ENCODE measurements at regions not wholly inside any gene's neighbourhood (a gene's known extent, or its start where the extent isn't known, plus 50 kb on each side); places are given as distances from the start of the nearest gene placed in this dataset.

DNA sequence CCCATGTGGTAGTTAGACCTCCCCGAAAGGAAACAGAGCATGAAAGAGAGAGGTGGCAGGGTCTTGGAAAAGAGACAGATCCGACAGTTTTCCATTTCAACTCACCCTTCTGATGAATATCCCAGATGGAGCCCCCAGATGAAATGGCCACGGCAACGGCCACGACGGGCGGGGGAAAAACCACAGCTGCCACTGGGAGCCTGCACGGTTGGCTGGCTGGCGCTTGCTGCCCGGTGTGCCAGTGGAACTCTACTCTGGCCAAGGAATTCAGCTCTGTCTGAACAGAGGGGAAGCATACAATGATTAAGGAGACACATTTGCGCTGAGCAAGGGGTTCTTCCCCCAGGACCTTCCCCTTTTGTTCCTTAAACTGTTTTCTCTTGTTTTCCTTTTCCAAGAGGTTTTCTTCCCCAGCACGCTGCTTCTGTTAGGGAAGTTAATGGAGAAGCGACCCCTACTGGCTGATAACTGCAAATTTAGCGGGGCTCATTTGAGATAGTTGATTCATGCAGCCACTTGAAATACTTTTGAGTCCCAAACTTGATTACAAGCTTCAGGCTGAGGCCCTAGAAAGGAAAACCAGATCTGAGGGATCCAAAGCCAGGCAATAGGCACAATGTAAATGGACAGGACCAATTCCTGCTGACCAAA is 1122.5 kb downstream of the NCAM2 start:
- no peaks in the 10 kb centered on the region for H3K27me3 Mint-ChIP-seq
- TF ChIP-seq, protein P1, sequence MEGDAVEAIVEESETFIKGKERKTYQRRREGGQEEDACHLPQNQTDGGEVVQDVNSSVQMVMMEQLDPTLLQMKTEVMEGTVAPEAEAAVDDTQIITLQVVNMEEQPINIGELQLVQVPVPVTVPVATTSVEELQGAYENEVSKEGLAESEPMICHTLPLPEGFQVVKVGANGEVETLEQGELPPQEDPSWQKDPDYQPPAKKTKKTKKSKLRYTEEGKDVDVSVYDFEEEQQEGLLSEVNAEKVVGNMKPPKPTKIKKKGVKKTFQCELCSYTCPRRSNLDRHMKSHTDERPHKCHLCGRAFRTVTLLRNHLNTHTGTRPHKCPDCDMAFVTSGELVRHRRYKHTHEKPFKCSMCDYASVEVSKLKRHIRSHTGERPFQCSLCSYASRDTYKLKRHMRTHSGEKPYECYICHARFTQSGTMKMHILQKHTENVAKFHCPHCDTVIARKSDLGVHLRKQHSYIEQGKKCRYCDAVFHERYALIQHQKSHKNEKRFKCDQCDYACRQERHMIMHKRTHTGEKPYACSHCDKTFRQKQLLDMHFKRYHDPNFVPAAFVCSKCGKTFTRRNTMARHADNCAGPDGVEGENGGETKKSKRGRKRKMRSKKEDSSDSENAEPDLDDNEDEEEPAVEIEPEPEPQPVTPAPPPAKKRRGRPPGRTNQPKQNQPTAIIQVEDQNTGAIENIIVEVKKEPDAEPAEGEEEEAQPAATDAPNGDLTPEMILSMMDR (IDR thresholded peaks at IDR 0.05) = no peak
- H3K36me3 Mint-ChIP-seq (ENCODE audit: low read depth) = no peaks in the 10 kb centered on the region
- H3K27ac Mint-ChIP-seq = no peak overlapping the region
- ATAC-seq (no peak), DNase-seq (no peak)
- no peaks in the 10 kb centered on the region for H3K4me1 Mint-ChIP-seq (ENCODE audit: low read depth)
- no peak overlapping the region for H3K4me3 Mint-ChIP-seq
- no peaks in the 10 kb centered on the region for H3K9me3 Mint-ChIP-seq
- ChIA-PET POLR2A (no interaction called here), CTCF (no interaction called here)
- intact Hi-C loops (cut with micrococcal nuclease) = no loop called here

DNA sequence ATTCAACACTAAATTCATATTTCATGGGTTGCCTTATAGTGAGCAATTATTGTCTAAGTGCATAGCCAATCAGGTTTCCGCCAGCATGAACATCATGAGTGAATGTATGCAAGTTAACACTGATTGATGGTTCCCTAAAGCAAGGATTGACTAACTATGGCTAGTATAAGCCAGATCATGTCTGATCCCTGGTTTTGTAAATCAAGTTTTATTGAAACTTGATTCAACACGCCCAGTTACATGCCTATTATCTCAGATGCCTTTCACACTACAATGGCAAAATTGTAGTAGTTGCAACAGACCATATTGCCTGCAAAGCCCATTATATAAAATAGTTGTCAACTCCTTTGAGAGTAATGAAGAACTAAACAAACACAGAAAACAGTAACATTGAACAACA is 1127.4 kb downstream of the NCAM2 start:
- Mint-ChIP-seq H3K36me3 (ENCODE audit: low read depth) (no peaks in the 10 kb centered on the region), H3K27ac (no peak overlapping the region), H3K4me1 (ENCODE audit: low read depth) (no peaks in the 10 kb centered on the region), H3K4me3 (no peak overlapping the region), H3K9me3 (no peaks in the 10 kb centered on the region), H3K27me3 (no peaks in the 10 kb centered on the region)
- TF ChIP-seq, protein P1 (IDR thresholded peaks at IDR 0.05) = no peak
- ATAC-seq (no peak), DNase-seq (no peak)
- intact Hi-C loops (cut with micrococcal nuclease) = no loop called here
- CTCF ChIA-PET = no interaction called here
- POLR2A ChIA-PET = no interaction called here

- no peaks in the 10 kb centered on the region for H3K4me1 Mint-ChIP-seq (ENCODE audit: low read depth)
- ChIA-PET POLR2A (no interaction called here), CTCF (no interaction called here)
- no peaks in the 10 kb centered on the region for H3K9me3 Mint-ChIP-seq
- no peak overlapping the region for H3K4me3 Mint-ChIP-seq
- TF ChIP-seq, protein P1 (IDR thresholded peaks at IDR 0.05) = no peak
- no peak for DNase-seq
- no peak overlapping the region for H3K27ac Mint-ChIP-seq
- ATAC-seq = no peak
- H3K27me3 Mint-ChIP-seq = no peaks in the 10 kb centered on the region
- intact Hi-C loops (cut with micrococcal nuclease) = no loop called here
- no peaks in the 10 kb centered on the region for H3K36me3 Mint-ChIP-seq (ENCODE audit: low read depth)
Observed at GRCh38 chr21:22128671-22129070, 1130.5 kb downstream of the NCAM2 start.

GRCh38 chr21:22132358-22133071 is 1134.3 kb downstream of the NCAM2 start:
- Mint-ChIP-seq H3K36me3 (ENCODE audit: low read depth) (no peaks in the 10 kb centered on the region), H3K27me3 (no peaks in the 10 kb centered on the region), H3K4me1 (ENCODE audit: low read depth) (no peaks in the 10 kb centered on the region), H3K9me3 (no peaks in the 10 kb centered on the region), H3K4me3 (no peak overlapping the region), H3K27ac (no peak overlapping the region)
- POLR2A ChIA-PET = no interaction called here
- ATAC-seq (no peak), DNase-seq (no peak)
- TF ChIP-seq, protein P1 (IDR thresholded peaks at IDR 0.05) = no peak
- intact Hi-C loops (cut with micrococcal nuclease) = no loop called here
- CTCF ChIA-PET = no interaction called here

GRCh38 chr21:22136740-22137139 is 1138.5 kb downstream of the NCAM2 start:
- H3K27ac Mint-ChIP-seq = no peak overlapping the region
- no peaks in the 10 kb centered on the region for H3K27me3 Mint-ChIP-seq
- H3K4me3 Mint-ChIP-seq = no peak overlapping the region
- TF ChIP-seq, protein P1 (IDR thresholded peaks at IDR 0.05) = no peak
- no peaks in the 10 kb centered on the region for H3K4me1 Mint-ChIP-seq (ENCODE audit: low read depth)
- CTCF ChIA-PET = no interaction called here
- intact Hi-C loops (cut with micrococcal nuclease) = no loop called here
- POLR2A ChIA-PET = no interaction called here
- no peaks in the 10 kb centered on the region for H3K36me3 Mint-ChIP-seq (ENCODE audit: low read depth)
- no peaks in the 10 kb centered on the region for H3K9me3 Mint-ChIP-seq
- ATAC-seq = no peak
- DNase-seq = no peak
